PC-3 (cell line): ENCODE measurements at regions not wholly inside any gene's neighbourhood (a gene's known extent, or its start where the extent isn't known, plus 50 kb on each side); places are given as distances from the start of the nearest gene placed in this dataset.

ENCODE experiments used
- ATAC-seq: fragments of 200-7000 bp; cut with Tn5 transposase; 2 replicates; pipeline ENCODE4 v1.9.1; 2020; ENCODE audit warnings: mild to moderate bottlenecking, moderate library complexity
- BruUV-seq: library from RNA; stranded (reverse); fragments of 400-500 nt; replicated peaks from 2 replicates; lab custom pipeline; 2021; lab: Mats Ljungman, UMichigan
- CTCF ChIA-PET: fragments of 300-600 bp; sonication (Branson Sonifier 250); formaldehyde crosslinking; loops from one replicate; lab custom pipeline; 2022; ENCODE audit warnings: antibody characterized with exemption; lab: Charles Lee
- POLR2A ChIA-PET: fragments of 300-600 bp; sonication (Branson Sonifier 250); formaldehyde crosslinking; loops from one replicate; lab custom pipeline; 2022; ENCODE audit warnings: antibody characterized with exemption; ENCODE audit not compliant: unreplicated experiment; lab: Charles Lee
- DNase-seq: peaks from one replicate; pipeline ENCODE4 v3.0.0-alpha.2; 2015
- H2AFZ ChIP-seq: fragments of 300-600 bp; sonication (generic); 2 replicates; pipeline ENCODE4 v1.6.0; 2016; ENCODE audit warnings: antibody characterized with exemption, low read length
- H3F3A ChIP-seq: fragments of 300-600 bp; sonication (generic); one replicate; pipeline ENCODE4 v1.6.0; 2017; ENCODE audit warnings: antibody characterized with exemption, low read length, control low read depth, mild to moderate bottlenecking; ENCODE audit not compliant: unreplicated experiment
- H3K27ac ChIP-seq: fragments of 300-600 bp; sonication (generic); 2 replicates; pipeline ENCODE4 v1.5.1; 2016; ENCODE audit warnings: mild to moderate bottlenecking, low read length
- H3K27me3 ChIP-seq: fragments of 300-600 bp; sonication (generic); 2 replicates; pipeline ENCODE4 v1.6.1; 2016; ENCODE audit warnings: low read length, mixed read lengths
- H3K36me3 ChIP-seq: fragments of 300-600 bp; sonication (generic); 2 replicates; pipeline ENCODE4 v1.6.1; 2016; ENCODE audit warnings: low read depth, mixed run types, low read length, mixed read lengths
- H3K4me1 ChIP-seq: fragments of 300-600 bp; sonication (generic); 2 replicates; pipeline ENCODE4 v1.5.1; 2016; ENCODE audit warnings: low read length; ENCODE audit not compliant: insufficient read depth
- H3K4me2 ChIP-seq: fragments of 300-600 bp; sonication (generic); 2 replicates; pipeline ENCODE4 v1.6.0; 2016; ENCODE audit warnings: low read length
- H3K4me3 ChIP-seq: fragments of 300-600 bp; sonication (generic); 2 replicates; pipeline ENCODE4 v1.5.1; 2016; ENCODE audit warnings: mild to moderate bottlenecking, low read length, mixed read lengths
- H3K79me2 ChIP-seq: fragments of 300-600 bp; sonication (generic); 2 replicates; pipeline ENCODE4 v1.6.1; 2017; ENCODE audit warnings: low read length, mixed read lengths
- H3K9ac ChIP-seq: fragments of 300-600 bp; sonication (generic); 2 replicates; pipeline ENCODE4 v1.6.0; 2016; ENCODE audit warnings: mild to moderate bottlenecking, low read length
- H3K9me2 ChIP-seq: fragments of 300-600 bp; sonication (generic); replicated peaks from 2 replicates; pipeline ENCODE4 v1.6.1; 2016; ENCODE audit warnings: mixed run types, low read length, mixed read lengths
- H3K9me3 ChIP-seq: fragments of 300-600 bp; sonication (generic); 2 replicates; pipeline ENCODE4 v1.6.1; 2016; ENCODE audit warnings: low read length, mixed read lengths
- H4K20me1 ChIP-seq: fragments of 300-600 bp; sonication (generic); 2 replicates; pipeline ENCODE4 v1.6.1; 2016; ENCODE audit warnings: low read length, mixed read lengths
- CTCF ChIP-seq: fragments of 300-600 bp; sonication (generic); conservative IDR thresholded peaks from 2 replicates; pipeline ENCODE4 v1.5.1; 2017; ENCODE audit warnings: antibody characterized with exemption, low read depth, mild to moderate bottlenecking, low read length
- EZH2 ChIP-seq: fragments of 300-600 bp; sonication (generic); IDR thresholded peaks from one replicate; pipeline ENCODE4 v1.6.1; 2017; ENCODE audit warnings: antibody characterized with exemption, mild to moderate bottlenecking, low read length; ENCODE audit not compliant: unreplicated experiment
- EZH2phosphoT487 ChIP-seq: fragments of 300-600 bp; sonication (generic); IDR thresholded peaks from 2 replicates; pipeline ENCODE4 v1.6.1; 2018; ENCODE audit warnings: mild to moderate bottlenecking, antibody characterized with exemption, low read length, borderline replicate concordance
- intact Hi-C: fragments of 100-400 bp; cut with micrococcal nuclease; formaldehyde crosslinking; loops from 2 replicates; pipeline ENCODE4 v1.9.0; 2023

GRCh38 chr2:132276571-132276981 lies 114.8 kb upstream of the ANKRD30BL start:
- DNase-seq (no peak), ATAC-seq (no peak)
- Histone ChIP-seq H3K4me3 (no peak overlapping the region), H3K9me2 (no peaks in the 10 kb centered on the region), H4K20me1 (no peaks in the 10 kb centered on the region), H3K4me1 (no peaks in the 10 kb centered on the region), H3K27ac (no peak overlapping the region), H3K4me2 (no peak overlapping the region), H3K36me3 (no peaks in the 10 kb centered on the region), H3K9ac (no peak overlapping the region), H3K27me3 (no peaks in the 10 kb centered on the region), H3F3A (no peaks in the 10 kb centered on the region), H2AFZ (no peak overlapping the region), H3K9me3 (no peaks in the 10 kb centered on the region), H3K79me2 (no peaks in the 10 kb centered on the region)
- BruUV-seq: no TSS peak
- TF ChIP-seq EZH2phosphoT487 (no peak), CTCF (no peak), EZH2 (no peak)
- CTCF ChIA-PET: no interaction called here
- POLR2A ChIA-PET: no interaction called here
- intact Hi-C loops: no loop called here

DNA sequence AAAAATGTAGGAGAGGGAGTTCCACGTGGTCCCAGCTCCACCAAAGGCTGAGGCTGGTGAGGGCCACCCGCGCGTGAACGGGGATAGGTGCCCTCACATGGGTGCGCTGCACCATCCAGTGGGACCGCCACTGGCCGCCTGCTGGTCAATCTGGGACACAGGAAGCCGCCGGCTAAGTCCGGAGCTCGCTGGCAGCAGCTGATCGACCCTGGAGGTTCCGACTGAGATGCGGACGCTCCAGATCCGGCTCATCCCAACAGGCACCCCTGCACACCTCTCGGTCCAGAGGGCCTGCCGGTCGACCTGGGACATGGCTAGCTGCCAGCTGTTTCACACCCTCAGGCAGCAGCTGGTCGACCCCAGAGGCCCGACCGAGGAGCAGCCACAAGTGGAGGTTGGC lies 116.5 kb upstream of the ANKRD30BL start:
- Histone ChIP-seq H3F3A (no peaks in the 10 kb centered on the region), H3K27me3 (no peaks in the 10 kb centered on the region), H2AFZ (no peak overlapping the region), H3K9me3 (no peaks in the 10 kb centered on the region), H3K4me1 (no peaks in the 10 kb centered on the region), H3K9me2 (no peaks in the 10 kb centered on the region), H3K4me2 (no peak overlapping the region), H3K79me2 (no peaks in the 10 kb centered on the region), H4K20me1 (no peaks in the 10 kb centered on the region), H3K4me3 (no peak overlapping the region), H3K36me3 (no peaks in the 10 kb centered on the region), H3K27ac (no peak overlapping the region), H3K9ac (no peak overlapping the region)
- no peak for DNase-seq
- CTCF ChIA-PET: no interaction called here
- ATAC-seq: no peak
- intact Hi-C loops: no loop called here
- TF ChIP-seq EZH2 (no peak), EZH2phosphoT487 (no peak), CTCF (no peak)
- POLR2A ChIA-PET: no interaction called here
- BruUV-seq: no TSS peak

GRCh38 chr2:132279344-132279743 lies 117.6 kb upstream of the ANKRD30BL start:
- Histone ChIP-seq H3F3A (no peaks in the 10 kb centered on the region), H3K27me3 (no peaks in the 10 kb centered on the region), H3K9ac (no peak overlapping the region), H4K20me1 (no peaks in the 10 kb centered on the region), H3K79me2 (no peaks in the 10 kb centered on the region), H3K4me3 (no peak overlapping the region), H3K4me1 (no peaks in the 10 kb centered on the region), H2AFZ (no peak overlapping the region), H3K36me3 (no peaks in the 10 kb centered on the region), H3K9me3 (no peaks in the 10 kb centered on the region), H3K4me2 (no peak overlapping the region), H3K27ac (no peak overlapping the region), H3K9me2 (no peaks in the 10 kb centered on the region)
- ATAC-seq (no peak), DNase-seq (no peak)
- BruUV-seq: no TSS peak
- ChIA-PET CTCF (no interaction called here), POLR2A (no interaction called here)
- intact Hi-C loops: no loop called here
- TF ChIP-seq CTCF: no peak
- TF ChIP-seq EZH2: no peak
- no peak for TF ChIP-seq EZH2phosphoT487
